Stimulated activated CD8-positive, alpha-beta memory T cell treated with anti-CD3 and anti-CD28 coated beads, Interleukin-15, amount 100 ng/mL, for 48 hours (primary cell): ENCODE measurements at regions not wholly inside any gene's neighbourhood (a gene's known extent, or its start where the extent isn't known, plus 50 kb on each side); places are given as distances from the start of the nearest gene placed in this dataset.
"Not testable (repeated sequence)": the region's sequence is repeated elsewhere in the genome, so short reads cannot be mapped to it uniquely, and the experiment has no call there.

Source experiments
- DNase-seq, 2 donors: peaks; one replicate each; pipeline ENCODE4 v3.0.0-alpha.2; 2020; ENCODE audit warnings: low read depth in 2 of 2

DNA sequence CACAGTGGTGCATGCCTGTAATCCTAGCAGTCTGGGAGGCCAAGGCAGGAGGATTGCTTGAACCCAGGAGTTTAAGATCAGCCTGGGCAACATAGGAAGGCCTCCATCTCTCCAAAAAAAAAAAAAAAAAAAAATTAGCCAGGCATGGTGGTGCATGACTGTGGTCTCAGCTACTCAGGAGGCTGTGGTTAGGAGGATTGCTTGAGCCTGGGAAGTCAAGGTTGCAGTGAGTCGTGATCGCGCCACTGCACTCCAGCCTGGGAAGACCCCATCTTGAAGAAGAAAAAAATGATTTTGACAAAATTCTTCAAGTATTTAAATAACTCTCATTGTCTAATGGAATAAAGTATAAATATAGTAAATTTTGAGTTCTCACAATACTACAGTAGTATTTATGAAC, 219.2 kb upstream of the SSTR1 start:
- DNase-seq: no peak

DNA sequence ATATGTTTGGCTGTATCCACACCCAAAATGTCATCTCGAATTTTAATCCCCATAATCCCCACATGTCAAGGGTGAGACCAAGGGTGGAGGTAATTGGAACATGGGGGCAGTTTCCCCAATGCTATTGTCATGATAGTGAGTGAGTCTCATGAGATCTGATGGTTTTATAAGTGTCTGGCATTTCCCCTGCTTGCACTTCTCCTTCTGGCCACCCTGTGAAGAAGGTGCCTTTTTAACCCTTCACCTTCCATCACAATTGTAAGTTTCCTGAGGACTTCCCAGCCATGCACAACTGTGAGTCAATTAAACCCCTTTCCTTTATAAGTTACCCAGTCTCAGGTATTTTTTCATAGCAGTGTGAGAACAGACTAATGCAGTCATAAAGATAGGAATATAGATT, 216.7 kb upstream of the SSTR1 start:
- no peak for DNase-seq

DNA sequence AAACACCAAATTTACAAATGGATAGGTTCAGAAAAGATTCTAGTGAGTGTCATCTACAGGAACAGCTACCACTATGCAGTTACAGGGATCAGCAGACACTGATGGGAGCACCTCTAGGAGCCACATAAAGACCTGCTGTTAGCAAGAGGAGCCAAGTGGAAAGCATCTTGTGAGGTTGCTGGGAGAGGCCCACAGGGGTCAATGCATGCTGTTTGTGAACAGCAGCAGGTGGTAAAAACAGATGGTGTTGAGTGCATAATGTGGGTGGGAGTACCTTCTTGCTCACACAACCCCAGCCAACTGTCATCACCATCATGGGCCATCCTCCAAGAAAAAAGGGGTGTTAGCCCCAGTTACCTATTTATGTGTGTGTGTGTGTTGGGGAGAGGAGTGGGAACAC, 215.2 kb upstream of the SSTR1 start:
- no peak for DNase-seq

DNA sequence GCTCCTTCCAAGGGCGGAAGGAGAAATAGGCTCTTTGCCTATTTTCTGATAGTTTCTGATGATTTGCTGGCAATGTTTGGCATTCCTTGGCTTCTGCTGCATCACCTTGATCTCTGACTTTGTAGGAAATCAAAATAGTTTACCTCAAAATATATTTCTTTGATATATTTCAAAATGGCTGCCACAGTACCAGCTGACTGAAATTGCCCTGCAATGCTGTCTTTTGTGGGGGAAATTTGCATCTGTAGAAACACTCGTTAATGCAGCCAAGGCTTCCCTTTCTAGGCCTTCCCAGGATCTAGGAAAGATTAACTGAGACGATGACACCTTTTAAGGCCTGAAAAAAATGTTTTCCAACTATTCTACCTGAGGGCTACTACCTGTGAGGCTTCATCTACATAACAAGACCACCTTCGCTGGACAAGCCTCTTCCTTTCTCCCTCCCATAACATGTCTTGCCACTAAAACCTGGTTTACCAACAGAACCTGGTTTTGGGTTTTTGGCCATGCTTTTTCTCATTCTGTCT, 212.8 kb upstream of the SSTR1 start:
- no peak for DNase-seq

DNA sequence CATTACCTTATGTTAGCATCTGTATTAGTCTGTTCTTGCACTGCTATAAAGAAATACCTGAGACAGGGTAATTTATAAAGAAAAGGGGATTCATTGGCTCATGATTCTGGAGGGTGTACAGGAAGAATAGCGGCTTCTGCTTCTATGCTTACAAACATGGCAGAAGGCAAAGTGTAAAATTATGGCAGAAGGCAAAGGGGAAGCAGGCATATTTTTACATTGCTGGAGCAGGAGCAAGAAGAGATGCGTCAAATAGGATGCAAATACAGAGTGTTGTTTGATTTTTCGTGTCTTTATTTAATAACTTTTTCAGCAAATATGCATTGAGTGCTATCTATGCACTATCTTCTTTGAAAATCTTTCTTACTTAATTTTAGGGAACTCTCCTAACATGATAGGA, 210.7 kb upstream of the SSTR1 start:
- DNase-seq: no peak

DNA sequence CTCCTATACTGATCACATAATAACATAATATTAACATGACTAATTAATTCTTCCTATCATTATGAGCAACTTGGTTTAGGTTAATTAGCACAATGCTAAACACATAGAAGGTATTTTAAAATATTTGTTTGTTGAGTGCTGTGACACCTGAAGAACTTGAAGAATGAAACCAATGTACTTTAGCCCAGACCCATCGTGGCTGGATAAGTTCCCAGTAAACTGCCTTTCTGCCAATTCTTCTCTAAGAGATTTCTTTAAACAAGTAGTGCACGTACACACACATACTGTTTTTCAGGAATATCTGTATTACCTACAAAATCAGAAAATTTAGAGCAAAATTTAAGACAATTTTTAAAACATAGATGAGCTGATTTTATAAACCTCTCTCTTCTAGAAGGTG, 207.4 kb upstream of the SSTR1 start:
- no peak for DNase-seq

DNA sequence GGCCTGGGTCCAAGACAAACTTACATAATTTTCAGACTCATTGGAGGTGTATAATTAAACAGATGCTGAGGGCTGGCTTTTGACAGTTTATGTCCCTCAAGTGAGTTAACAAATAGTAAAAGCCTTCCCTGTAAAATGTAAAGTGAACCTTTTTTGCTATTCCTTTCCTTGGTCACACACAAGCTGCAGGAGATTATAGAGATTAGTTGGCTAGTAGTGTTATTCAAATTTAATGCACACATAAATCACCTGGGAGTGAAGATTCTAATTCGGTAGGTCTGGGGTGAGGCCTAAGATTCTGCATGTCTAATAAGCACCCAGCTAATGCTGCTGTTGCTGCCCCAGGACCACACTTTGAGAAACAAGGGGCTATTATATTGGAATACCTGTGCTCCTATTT, 206.2 kb upstream of the SSTR1 start:
- DNase-seq: no peak

DNA sequence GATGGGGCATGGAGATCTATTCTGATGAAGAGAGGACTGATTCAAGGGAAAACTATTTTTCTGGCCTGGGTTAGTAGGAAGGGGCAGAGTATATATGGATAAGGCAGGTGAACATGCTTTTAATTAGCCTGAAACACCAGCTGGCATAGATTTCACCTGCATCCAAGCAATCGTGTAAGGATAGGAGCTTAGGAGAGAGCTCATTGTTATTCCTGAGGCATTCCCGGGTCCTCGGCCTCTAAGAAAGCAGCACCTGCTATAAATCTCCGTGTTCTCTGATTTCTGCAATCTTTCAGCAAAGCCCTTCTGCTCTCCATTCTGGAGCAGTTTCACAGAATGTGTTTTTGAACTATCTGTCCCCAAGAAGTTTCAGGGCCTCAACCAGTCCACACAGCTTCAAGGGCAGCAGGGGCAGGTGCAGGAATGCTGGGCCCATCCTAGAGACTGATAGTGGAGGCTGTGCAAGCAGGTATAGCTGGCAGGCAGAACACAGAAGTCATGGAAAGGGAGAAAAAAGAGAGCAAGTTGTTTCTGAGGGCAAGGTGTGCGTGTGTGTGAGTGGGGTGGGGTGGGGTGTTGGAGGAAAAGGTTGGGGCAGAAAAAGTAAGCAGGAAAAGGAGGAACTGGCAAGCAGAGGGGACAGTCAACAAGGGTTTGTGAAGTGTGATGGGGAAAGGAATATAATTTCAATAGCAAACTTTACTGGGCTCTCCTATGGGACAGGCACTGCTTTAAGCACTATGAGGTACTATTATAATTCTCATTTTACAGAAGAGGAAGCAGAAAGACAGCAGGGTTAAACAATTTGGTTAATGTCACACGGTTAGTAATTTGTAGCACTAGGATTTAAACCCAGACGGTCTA, 203.7 kb upstream of the SSTR1 start:
- DNase-seq: no peak

DNA sequence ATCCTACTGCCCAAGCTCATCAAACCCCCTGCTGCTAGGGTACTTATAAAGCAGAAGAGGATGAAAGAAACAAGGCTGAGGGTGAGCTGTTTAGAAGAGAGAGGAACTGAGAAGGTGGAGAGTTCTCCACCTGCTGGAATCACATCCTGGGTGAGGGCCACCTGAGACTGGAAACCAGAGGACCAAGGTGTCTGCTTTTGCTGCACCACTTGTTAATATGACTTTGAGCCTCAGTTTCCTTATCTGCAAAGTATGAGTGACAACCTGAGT, 203.2 kb upstream of the SSTR1 start:
- no peak for DNase-seq

DNA sequence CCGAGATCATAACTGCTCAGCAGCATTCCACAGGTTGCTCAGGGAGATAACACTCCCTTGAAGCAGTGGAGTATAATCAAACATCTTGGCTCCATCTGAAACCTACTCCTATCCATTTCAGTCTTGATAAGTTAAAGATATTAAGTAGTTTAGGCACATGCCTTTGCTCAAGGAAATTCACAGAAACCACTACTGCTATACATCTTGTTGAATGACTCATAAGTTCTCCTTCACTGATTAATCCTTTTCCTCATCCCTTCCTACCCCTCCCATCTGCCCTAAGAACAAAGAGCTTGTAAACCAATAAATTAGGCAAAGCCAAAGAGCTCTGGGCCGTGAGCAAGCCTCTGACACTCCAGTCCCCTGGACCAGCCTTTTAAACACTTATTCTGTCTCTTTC, 196.5 kb upstream of the SSTR1 start:
- not testable (repeated sequence) for DNase-seq

DNA sequence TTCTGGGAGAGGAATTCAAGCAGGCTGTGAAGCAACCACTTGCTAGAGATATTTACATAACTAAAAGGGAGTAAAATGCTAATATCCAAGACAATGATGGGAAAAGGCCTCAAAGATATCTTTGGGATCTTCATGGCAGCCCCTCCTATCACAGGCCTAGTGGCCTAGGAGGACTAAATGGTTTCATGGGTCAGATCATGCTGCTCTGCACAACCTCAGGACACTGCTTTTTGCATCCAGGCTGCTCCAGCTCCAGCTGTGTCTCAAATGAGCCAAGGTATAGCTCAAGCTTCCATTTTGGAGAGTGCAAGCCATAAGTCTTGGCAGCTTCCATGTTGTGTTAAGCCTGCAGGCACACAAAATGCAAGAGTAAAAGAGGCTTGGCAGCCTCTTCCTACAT, 195.6 kb upstream of the SSTR1 start:
- no peak for DNase-seq

DNA sequence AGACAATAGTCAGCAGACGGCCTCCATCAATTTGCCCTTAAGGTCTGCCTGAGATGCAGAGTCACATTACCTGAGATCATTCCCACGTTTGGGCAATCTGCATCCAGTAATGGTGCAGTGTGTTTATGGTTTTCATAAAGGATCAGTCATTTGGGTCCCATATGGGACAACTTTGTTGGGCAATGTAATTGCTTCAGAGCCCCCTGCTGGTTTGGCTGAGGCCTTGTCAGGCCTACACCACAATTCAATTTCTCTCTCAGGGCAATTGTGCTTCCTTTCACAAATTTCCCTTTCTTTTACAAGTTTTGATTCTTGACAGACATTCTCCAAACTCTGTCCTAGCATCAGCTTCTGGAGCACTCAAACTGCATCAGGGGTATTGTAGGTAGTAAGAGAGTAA, 191.2 kb upstream of the SSTR1 start:
- DNase-seq: no peak

DNA sequence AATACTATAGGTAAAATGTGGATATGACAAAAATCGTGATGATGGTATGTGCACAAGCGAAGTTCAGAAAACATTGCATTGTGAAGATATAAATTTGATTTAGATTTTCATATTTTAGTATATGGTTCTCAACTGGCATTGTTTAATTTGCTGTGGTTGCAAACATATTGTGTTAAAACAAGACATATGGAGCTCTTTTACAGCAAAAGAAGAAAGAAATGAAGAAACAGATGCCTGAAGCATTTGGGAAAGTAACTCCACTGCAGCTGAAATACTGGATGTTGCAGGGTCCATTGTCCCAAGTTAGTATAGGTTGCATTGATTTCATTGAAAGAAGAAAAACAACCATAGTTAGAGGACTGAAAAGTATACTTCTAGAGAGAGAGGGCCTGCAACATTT, 185.8 kb upstream of the SSTR1 start:
- DNase-seq: no peak

DNA sequence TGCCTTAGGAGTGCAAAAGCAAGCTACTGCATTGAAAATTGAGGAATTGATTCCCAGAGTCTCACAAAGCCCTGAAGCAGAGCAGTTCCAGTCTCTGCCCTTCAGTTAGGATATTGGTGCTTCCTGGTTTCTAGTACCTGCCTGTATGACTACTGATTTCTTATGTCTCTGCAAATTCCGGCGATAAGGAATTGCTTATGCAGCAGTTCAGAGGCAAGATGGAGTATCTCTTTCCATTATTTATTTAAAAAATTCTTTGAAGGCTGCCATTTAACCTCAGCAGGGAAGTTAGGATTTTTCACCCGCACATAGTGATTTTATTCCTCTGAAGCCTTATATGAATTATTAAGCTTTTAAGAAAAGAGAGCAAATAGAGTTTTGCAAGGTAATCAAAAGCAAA, 184.9 kb upstream of the SSTR1 start:
- DNase-seq: no peak

DNA sequence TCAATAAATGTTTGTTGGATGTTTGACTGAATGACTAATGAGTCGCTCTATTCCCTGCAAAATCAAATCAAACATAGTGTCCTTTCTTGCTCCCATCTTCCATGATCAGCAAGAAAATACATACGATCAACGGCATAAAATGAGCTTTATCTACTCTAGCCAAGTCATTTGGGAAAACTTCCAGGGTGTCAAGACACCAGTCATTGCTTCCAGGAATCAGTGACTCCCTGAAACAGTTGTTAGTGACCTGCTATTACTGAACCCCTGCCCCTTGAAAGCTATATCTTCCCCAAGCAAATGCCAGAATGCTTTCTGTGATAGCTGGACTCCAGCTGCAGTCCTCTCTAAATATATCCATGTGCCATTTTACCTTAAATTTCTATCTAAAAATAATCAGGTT, 169.5 kb upstream of the SSTR1 start:
- DNase-seq: no peak

DNA sequence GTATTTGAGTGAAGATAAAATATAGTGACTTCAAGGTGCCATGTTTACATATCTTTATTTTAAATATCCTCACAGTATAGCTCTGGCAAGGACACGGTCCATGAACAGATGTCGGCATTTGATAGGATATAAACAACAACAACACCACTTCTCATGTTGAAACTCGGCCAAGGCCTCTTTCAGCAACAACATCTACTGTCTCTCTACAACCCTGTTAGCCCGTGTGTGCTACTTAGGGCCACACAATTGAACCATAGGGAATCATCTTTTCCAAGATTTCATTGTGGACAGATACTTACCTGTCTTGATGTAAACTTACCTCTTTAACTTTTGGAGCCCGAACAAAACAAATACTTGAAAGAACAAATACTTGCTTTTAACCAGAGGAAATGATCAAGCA, 168.7 kb upstream of the SSTR1 start:
- no peak for DNase-seq

DNA sequence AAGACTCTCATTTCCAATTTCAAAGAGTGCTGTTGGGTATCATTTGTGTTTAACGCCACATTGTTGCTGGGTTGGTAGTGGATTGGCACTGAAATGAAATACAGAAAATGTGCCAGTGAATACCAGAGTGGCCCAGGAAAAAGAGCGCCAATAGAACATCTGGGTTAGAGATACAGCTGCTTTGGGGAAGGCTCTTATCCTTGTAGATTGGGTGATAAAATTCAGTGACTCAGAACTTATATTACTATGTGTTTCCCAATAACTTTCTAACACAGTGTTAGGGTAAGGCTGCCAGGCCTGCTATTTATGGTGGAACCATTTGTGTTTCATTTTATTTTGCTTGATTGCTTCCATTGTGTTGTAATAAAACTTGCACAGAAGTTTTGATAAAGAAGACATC, 168.2 kb upstream of the SSTR1 start:
- no peak for DNase-seq

DNA sequence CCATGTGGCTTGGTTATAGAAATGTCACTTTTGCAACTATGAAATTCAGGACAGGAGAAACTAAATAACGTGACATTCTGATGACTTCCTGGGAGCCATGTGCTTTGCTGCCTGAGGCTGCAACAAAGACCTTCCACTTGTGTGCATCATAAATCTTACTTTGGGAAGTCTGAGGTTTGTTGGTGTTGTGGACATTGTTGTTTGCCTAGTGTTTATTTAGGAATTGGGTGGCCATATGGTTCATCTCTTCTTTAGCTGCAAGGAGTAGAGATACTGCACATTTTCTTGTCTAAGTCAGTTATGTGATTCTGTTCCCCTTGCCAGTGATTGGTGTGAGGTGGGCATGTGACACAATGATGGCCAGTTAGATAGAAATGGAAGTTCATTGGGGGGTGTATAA, 167.3 kb upstream of the SSTR1 start:
- DNase-seq: no peak

DNA sequence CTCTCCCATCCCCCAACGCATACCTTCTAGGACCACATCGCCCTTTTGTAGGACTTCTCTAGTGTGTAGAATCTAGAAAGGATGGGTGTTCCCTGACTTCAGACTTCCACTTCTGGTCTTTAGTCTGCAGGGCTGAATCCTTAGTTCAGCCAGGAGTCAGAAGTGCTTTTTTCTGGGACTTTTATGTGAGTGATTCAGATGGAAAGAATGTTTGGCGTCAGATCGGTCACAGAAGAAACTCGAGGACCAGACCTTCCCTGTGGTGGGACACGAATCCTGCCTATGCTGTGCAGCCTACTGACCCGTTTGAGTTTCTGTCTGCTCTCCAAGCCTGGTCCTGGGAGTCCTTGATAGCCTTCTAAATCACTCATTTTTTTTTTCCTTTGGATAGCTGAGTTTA, 165.4 kb upstream of the SSTR1 start:
- no peak for DNase-seq

DNA sequence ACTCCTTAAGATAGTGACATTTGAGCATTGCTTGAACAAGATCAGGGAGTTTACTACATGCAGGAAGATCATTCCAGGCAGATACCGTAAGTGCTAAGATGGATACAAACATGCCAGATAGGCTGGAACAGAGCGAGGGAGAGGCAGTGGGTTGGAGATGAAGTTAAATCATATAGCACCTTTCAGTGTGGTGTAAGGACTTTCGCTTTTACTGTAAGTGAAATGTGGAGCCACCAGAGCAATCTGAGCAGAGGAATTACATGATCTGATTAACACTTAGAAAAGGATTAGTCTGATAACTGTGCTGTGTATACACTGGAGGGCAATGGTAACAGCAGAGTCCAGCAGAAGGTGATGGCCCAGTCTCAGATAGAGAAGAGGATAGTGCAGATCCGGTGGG, 163.0 kb upstream of the SSTR1 start:
- no peak for DNase-seq

DNA sequence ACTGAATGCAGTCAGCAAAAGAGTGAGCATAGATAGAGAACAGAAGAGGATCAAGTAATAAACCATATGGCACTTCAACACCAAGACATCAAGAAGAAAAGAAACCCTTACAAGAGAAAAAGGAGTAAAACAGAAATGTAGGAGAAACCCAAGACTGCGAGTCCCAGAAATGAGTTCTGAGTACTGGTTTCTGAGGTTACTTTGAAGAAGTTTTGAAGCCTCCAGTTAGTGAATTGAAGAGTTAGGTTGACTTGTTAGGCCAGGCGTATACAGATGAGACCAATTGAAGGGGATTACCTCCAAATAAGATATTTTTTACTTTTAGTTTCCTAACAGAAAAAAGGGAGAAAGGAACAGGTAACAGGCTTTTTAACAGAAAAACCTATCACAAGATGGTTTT, 162.2 kb upstream of the SSTR1 start:
- DNase-seq: no peak

DNA sequence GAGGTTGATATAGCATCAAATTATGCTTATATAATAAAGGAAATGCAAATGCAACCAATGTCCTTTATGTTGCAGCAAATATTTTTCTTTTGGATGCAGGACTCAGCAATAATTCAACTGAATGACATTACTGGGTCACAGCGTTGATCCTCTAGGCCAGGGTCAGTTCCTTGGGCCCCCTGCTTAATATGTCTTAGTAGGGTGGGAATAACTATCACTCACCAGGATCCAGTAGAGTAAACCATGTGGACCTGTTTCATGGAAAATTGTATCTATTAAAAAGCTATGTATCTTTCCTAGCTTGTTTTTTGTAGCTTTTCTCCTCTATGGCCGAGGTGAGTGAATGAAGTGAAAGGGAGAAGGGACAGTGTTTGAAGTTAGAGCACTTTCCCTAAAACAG, 161.5 kb upstream of the SSTR1 start:
- DNase-seq: no peak

DNA sequence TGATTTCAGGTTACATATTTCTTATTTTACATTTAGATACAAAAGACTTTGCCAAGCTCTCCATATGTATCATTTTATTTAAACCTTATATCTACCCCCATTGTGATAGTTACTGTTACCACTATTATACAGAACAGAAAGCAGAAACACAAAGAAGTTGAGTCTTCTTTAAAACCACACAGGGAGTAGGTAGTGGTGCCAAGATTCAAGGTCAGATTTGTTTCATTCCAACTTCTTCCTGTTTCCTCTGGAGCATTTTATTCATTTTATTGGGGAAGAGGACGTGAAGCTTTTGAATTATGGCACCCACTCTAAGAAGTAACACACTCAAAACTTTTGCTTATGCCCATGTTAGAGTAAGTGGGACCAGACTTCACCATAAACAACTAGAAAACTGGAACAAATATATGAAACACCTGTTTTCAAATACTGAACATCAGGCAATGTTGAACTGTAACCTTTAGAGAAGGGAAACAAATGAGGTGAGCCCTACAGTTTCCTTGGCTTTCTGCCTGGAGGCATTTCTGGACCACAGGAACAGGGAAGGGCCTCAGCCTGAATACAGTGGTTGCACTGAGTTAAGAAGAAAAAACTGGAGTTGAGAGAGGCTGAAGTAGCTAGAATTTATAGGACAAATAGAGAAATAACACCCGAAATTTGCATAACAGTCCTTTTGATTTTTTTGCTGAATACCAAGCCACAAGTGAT, 160.4 kb upstream of the SSTR1 start:
- DNase-seq: no peak

DNA sequence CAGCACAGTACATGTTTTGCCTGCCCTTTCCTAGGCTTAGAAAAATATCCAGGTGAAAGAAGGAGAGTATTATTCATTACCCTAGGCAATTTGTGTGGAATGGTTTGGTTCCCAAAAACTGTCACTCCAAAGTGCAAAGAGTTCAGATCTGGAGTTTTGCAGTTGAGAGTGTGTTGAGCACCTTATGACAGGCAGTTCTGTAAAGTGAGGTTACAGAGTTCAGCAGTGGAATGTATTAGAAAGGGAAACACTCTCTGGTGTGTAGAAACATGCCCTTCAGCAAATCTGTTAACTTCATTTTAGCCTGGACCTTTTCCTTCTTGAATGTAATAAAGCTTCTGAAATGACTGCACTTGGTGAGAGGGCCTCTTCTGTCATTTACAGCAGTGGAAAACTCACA, 154.0 kb upstream of the SSTR1 start:
- no peak for DNase-seq
